Type B pancreatic cell (in vitro differentiated cells): ENCODE measurements at regions not wholly inside any gene's neighbourhood (a gene's known extent, or its start where the extent isn't known, plus 50 kb on each side); places are given as distances from the start of the nearest gene placed in this dataset.

Experiments used
- DNase-seq: peaks from one replicate; pipeline ENCODE4 v3.0.0; 2021; ENCODE audit warnings: mixed read lengths; ENCODE audit not compliant: unreplicated experiment; ENCODE audit errors: extremely low spot score
- H3K27ac Mint-ChIP-seq: 2 replicates; pipeline ENCODE4 v1.8.0; 2021; ENCODE audit warnings: mild to moderate bottlenecking, mixed read lengths
- H3K27me3 Mint-ChIP-seq: 2 replicates; pipeline ENCODE4 v1.8.0; 2021; ENCODE audit warnings: mixed read lengths
- H3K36me3 Mint-ChIP-seq: 2 replicates; pipeline ENCODE4 v1.8.0; 2021; ENCODE audit warnings: mixed read lengths
- H3K4me1 Mint-ChIP-seq: one replicate; pipeline ENCODE4 v1.8.0; 2021; ENCODE audit warnings: mixed read lengths; ENCODE audit not compliant: unreplicated experiment
- H3K4me3 Mint-ChIP-seq: 2 replicates; pipeline ENCODE4 v1.8.0; 2021; ENCODE audit warnings: mild to moderate bottlenecking, mixed read lengths
- H3K9me3 Mint-ChIP-seq: 2 replicates; pipeline ENCODE4 v1.8.0; 2021; ENCODE audit warnings: mixed read lengths
- CTCF ChIP-seq: fragments of 200-600 bp; sonication (generic); conservative IDR thresholded peaks from 2 replicates; pipeline ENCODE4 v1.5.0; 2021; ENCODE audit warnings: antibody characterized with exemption, mild to moderate bottlenecking

DNA sequence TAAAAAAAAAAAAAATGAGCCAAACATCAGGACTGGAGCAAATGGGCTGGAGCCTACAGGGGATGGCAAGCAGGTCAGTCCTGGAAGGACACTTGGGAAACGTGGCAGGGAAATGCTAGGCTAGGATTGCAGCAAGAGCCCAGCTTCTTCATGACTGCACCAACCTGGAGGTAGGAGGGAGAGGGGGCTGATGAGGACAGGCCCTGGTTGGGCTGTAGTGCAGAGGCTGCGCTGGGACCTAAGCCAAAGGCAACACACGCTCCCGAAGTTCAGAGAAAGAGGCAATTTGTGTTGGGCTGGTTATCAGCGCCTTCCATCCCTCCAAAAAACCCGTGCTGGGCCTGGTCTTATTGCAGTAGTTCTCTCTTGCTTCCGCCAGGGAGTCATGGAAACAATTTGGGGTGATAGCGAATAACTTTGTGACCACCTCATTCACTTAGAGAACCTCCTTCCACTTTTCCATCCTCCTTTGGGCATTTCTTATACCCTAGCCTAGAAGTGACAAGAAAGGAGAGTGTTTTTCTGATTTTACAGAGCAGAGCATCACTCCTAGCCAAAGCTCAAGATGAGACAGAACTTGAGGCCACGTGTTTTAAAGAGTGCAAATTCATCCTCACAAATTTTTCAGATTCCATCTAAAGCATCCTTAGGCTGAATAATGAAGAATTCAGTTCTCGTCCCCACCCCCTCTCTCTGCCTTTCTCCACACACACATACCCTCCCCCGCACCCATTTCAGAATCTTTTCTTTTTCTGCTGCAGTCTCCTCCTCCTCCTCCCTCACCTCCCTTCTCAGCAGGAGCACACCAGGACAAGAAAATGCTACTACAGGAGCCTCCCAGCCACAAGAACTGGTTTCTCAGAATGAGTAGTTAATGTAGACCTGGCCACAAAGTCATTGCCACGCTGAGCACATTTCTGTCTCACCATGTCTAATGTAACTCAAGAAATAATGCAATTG lies 61.3 kb upstream of the CALM2 start:
- Mint-ChIP-seq H3K36me3 (no peaks in the 10 kb centered on the region), H3K4me3 (peak overlapping the region; percentile 10), H3K27ac (peak overlapping the region; percentile 21), H3K9me3 (no peaks in the 10 kb centered on the region), H3K27me3 (peaks cover 12% of the 10 kb centered on the region), H3K4me1 (peaks cover 25% of the 10 kb centered on the region)
- DNase-seq, result no peak
- TF ChIP-seq CTCF, result no peak

DNA sequence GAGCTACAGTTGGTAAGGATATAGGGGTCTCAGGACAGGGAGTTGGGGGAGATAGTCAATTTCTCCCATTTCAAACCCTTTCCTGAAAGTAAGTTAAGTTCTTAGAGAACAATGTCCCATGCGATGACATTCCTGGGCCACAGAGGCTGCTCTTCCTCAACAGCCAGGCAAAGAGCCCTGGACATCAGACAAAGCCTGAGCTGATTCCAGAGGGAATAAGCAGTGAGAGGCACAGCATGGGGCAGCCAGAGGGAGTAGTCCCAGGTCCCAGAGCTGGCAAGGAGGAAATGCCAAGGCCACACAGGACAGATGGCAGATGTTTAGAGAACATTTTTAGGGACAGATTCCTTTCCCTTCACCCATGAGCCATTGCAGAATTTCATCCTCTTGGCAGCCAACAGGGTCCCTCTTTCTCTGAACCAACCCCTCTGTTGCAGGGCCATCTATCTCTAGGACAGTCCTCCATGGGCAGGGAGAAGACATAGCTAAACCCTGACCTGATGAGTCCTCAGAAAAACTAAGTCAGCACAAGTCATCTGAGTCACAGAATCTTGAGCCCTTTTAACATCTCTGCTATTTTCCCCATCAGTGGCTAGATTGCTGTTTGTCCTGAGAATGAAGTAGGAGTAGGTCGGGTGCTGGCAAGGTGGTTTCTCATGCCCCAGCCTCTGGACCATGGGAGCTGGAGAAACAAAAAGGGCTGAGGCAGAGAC lies 60.3 kb upstream of the CALM2 start:
- no peaks in the 10 kb centered on the region for H3K9me3 Mint-ChIP-seq
- no peaks in the 10 kb centered on the region for H3K36me3 Mint-ChIP-seq
- H3K4me1 Mint-ChIP-seq, result peaks cover 28% of the 10 kb centered on the region
- H3K27me3 Mint-ChIP-seq, result peaks cover 12% of the 10 kb centered on the region
- no peak for TF ChIP-seq CTCF
- DNase-seq, result no peak
- H3K27ac Mint-ChIP-seq, result no peak overlapping the region
- H3K4me3 Mint-ChIP-seq, result no peak overlapping the region

DNA sequence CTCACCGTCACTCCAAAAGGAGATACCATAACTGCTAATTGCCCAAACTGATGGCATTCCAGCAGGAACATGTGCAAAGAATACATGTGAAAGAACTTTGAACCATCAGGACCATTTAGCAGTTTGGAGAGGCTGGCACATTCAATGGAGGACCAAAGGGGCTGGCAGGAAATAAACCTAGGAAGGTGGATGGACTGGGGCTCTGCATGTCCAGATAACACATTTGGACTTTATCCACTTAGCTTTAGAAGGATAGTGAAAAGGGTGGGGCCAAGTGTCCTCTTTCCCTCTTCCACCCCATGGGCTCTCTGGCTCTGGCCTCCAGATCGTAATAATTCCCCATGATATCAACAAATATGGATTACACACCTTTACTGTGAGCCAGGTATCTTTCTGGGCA lies 58.8 kb upstream of the CALM2 start:
- Mint-ChIP-seq H3K27ac (no peak overlapping the region), H3K9me3 (no peaks in the 10 kb centered on the region), H3K4me3 (no peak overlapping the region), H3K27me3 (peaks cover 12% of the 10 kb centered on the region), H3K4me1 (peaks cover 28% of the 10 kb centered on the region), H3K36me3 (no peaks in the 10 kb centered on the region)
- no peak for TF ChIP-seq CTCF
- DNase-seq, result no peak

DNA sequence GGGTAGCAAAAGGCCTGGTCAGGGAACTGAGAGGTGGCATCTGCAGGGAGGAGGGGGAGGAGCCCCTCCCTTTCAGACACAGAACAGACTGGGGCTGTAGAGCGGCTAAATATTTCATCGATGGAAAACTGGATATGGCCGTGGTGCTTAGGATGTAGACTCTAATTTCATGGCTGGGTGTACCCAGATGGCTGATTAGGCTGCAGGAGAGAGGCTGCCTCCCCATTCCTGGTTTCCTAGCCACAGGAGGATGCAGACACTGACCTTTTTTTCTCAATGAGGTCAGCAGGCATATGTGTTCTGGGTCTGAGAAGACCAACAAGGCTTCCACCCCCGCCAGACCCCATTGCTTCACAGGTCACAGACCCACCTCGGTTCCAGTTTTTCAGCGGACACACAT lies 58.1 kb upstream of the CALM2 start:
- peaks cover 12% of the 10 kb centered on the region for H3K27me3 Mint-ChIP-seq
- no peaks in the 10 kb centered on the region for H3K36me3 Mint-ChIP-seq
- no peak overlapping the region for H3K27ac Mint-ChIP-seq
- no peak for TF ChIP-seq CTCF
- no peak overlapping the region for H3K4me3 Mint-ChIP-seq
- DNase-seq, result no peak
- no peaks in the 10 kb centered on the region for H3K9me3 Mint-ChIP-seq
- peaks cover 22% of the 10 kb centered on the region for H3K4me1 Mint-ChIP-seq

DNA sequence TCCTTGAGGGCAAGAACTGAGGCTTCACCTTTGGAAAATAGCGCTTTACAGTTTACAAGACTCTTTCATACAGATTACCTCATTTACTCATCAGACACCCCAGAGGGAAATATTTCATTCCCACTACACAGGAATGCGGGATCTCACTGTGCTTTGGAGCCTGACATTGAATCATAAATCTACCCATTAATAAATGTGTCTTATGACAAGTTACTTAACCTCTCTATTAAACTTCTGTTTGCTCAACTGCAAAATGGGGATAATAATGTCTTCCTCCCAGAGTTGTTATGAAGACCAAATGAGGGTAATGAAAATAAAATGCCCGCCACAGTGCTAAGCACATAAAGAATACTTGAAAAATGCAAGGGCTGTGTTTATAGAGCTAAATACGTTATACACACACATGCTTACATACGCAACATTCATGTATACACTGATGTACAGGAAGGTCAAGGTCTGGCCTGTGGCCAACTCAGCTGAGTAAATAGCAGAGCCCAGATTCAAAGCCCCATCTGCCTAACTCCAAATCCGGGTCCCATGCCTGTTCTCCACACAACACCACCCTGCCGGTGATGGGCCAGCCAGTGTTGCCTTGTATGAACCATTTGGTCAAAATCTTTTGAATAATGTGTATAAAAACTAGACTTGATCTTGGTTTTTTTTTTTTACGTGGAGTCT lies 56.6 kb upstream of the CALM2 start:
- no peak overlapping the region for H3K27ac Mint-ChIP-seq
- H3K9me3 Mint-ChIP-seq, result no peaks in the 10 kb centered on the region
- no peak overlapping the region for H3K4me3 Mint-ChIP-seq
- TF ChIP-seq CTCF, result no peak
- H3K36me3 Mint-ChIP-seq, result no peaks in the 10 kb centered on the region
- DNase-seq, result no peak
- H3K4me1 Mint-ChIP-seq, result peaks cover 10% of the 10 kb centered on the region
- peaks cover 13% of the 10 kb centered on the region for H3K27me3 Mint-ChIP-seq
